ENCODE measurements at regions not wholly inside any gene's neighbourhood (a gene's known extent, or its start where the extent isn't known, plus 50 kb on each side); places are given as distances from the start of the nearest gene placed in this dataset.

- TF ChIP-seq CTCF (CRISPR knock-in tag; IDR thresholded peaks at IDR 0.05): peak; percentile 80
- TF ChIP-seq ZFP62 (CRISPR knock-in tag; IDR thresholded peaks at IDR 0.05): no peak
- TF ChIP-seq ZNF282 (IDR thresholded peaks at IDR 0.05; ENCODE audit: partially characterized antibody): no peak
- peak; percentile 51; the same call in 1 of the 2 replicates for TF ChIP-seq ELF1 (CRISPR knock-in tag; IDR thresholded peaks at IDR 0.05)
- no peak for TF ChIP-seq ZNF18 (CRISPR knock-in tag; IDR thresholded peaks at IDR 0.05; ENCODE audit: insufficient replicate concordance)
- no peak for TF ChIP-seq ZFYVE20 (CRISPR knock-in tag; IDR thresholded peaks at IDR 0.05; ENCODE audit: borderline replicate concordance, low read depth)
- no peak for TF ChIP-seq SOX13 (IDR thresholded peaks at IDR 0.05)
- TF ChIP-seq SOX13 (CRISPR knock-in tag; conservative IDR thresholded peaks at IDR 0.05 in 1 of 2, IDR thresholded peaks at IDR 0.05 in 1 of 2): peak in 1 of 2 experiments; percentile 73; a peak in 2 of 4 replicates
- no peak for TF ChIP-seq GMEB2 (CRISPR knock-in tag; IDR thresholded peaks at IDR 0.05; ENCODE audit: low read depth)
- TF ChIP-seq ZNF20 (CRISPR knock-in tag; IDR thresholded peaks at IDR 0.05): no peak
- no peak for TF ChIP-seq TOPORS (CRISPR knock-in tag; IDR thresholded peaks at IDR 0.05)
- TF ChIP-seq MED8 (CRISPR knock-in tag; IDR thresholded peaks at IDR 0.05; ENCODE audit: insufficient replicate concordance): no peak
- peak; percentile 41; the same call in 1 of the 2 replicates for TF ChIP-seq SMAD3 (CRISPR knock-in tag; IDR thresholded peaks at IDR 0.05)
- TF ChIP-seq MTERF4 (CRISPR knock-in tag; IDR thresholded peaks at IDR 0.05): no peak
- no peak for TF ChIP-seq RARG (CRISPR knock-in tag; IDR thresholded peaks at IDR 0.05; ENCODE audit: low read depth)
- TF ChIP-seq GLI4 (CRISPR knock-in tag; IDR thresholded peaks at IDR 0.05; ENCODE audit: borderline replicate concordance): no peak
- TF ChIP-seq RAD21 (CRISPR knock-in tag; IDR thresholded peaks at IDR 0.05): peak; percentile 40
- no peak for TF ChIP-seq ZNF446 (CRISPR knock-in tag; IDR thresholded peaks at IDR 0.05)
- TF ChIP-seq ISL2 (CRISPR knock-in tag; IDR thresholded peaks at IDR 0.05): peak; percentile 47; the same call in 1 of the 2 replicates
- TF ChIP-seq HBP1 (CRISPR knock-in tag; IDR thresholded peaks at IDR 0.05; ENCODE audit: low read depth): no peak
- TF ChIP-seq NFE2L1 (CRISPR knock-in tag; IDR thresholded peaks at IDR 0.05; ENCODE audit: borderline replicate concordance): no peak
- no peak for TF ChIP-seq CENPBD1 (CRISPR knock-in tag; IDR thresholded peaks at IDR 0.05; ENCODE audit: borderline replicate concordance, low read depth)
Observed at GRCh38 chr2:67846370-67847070, 216.3 kb downstream of the C1D start (continued).
